RWPE1 (cell line): ENCODE measurements at regions not wholly inside any gene's neighbourhood (a gene's known extent, or its start where the extent isn't known, plus 50 kb on each side); places are given as distances from the start of the nearest gene placed in this dataset.

Experiments
- CTCF ChIA-PET: fragments of 350-600 bp; sonication (Branson Sonifier 250); formaldehyde crosslinking; extraction: SDS; loops from one replicate; lab custom pipeline; 2021; lab: Yijun Ruan, JAX
- POLR2A ChIA-PET: fragments of 400-600 bp; formaldehyde crosslinking; extraction: SDS; loops from one replicate; lab custom pipeline; 2020; ENCODE audit warnings: antibody characterized with exemption; ENCODE audit not compliant: low non-redundant PET; lab: Yijun Ruan, JAX
- DNase-seq: peaks from one replicate; pipeline ENCODE4 v3.0.0; 2012; ENCODE audit warnings: low spot score
- H3K27ac ChIP-seq: fragments of 450-650 bp; 2 replicates; pipeline ENCODE4 v1.5.1; 2017
- CTCF ChIP-seq: fragments of 450-650 bp; conservative IDR thresholded peaks from 2 replicates; pipeline ENCODE4 v1.5.1; 2017; ENCODE audit warnings: low read depth, mild to moderate bottlenecking

- POLR2A ChIA-PET, result no interaction called here
- CTCF ChIA-PET, result no interaction called here
- no peak for TF ChIP-seq CTCF
- no peak for DNase-seq
- no peak overlapping the region for H3K27ac ChIP-seq
These were observed 51.9 kb upstream of the OTOL1 start for GRCh38 chr3:161444694-161445077.

GRCh38 chr3:161443921-161444693 is 52.5 kb upstream of the OTOL1 start:
- no peak overlapping the region for H3K27ac ChIP-seq
- CTCF ChIA-PET, result no interaction called here
- POLR2A ChIA-PET, result no interaction called here
- no peak for DNase-seq
- no peak for TF ChIP-seq CTCF

GRCh38 chr3:161430307-161430706 is 59.0 kb upstream of the SPTSSB start:
- CTCF ChIA-PET, result interaction anchor here (0.6 kb wide), 1 partner anchor 503 kb away, joined by 3 read pairs; no protein-coding TSS in a partner anchor
- POLR2A ChIA-PET, result no interaction called here

GRCh38 chr3:161427347-161427746 is 56.0 kb upstream of the SPTSSB start:
- no peak for TF ChIP-seq CTCF
- DNase-seq, result no peak
- CTCF ChIA-PET, result interaction anchor here (0.6 kb wide), 2 partner anchors 159 to 834 kb away, joined by 4 to 5 read pairs; no protein-coding TSS in a partner anchor
- H3K27ac ChIP-seq, result no peak overlapping the region
- POLR2A ChIA-PET, result no interaction called here

More at GRCh38 chr3:161430307-161430706, 59.0 kb upstream of the SPTSSB start:
- DNase-seq, result no peak
- H3K27ac ChIP-seq, result no peak overlapping the region
- no peak for TF ChIP-seq CTCF

DNA sequence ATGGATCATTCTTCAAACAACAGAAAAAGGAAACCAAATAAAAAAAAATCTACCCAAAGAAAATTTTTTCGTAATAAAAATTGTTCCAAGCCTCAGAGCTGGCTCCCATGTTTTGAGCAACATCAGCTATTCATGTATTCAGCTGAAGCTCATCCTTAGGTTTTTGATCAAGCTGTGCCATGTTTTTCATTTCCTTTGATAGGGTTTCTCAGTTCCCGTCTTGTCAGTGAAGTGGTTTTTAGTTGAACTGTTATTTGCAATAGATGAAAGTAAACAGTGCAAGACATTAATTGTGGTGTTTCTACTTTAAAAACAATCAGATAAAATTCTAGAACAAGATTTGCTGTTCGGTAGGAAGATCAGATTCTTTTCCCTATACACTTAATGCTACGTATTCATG is 55.4 kb upstream of the SPTSSB start:
- POLR2A ChIA-PET, result no interaction called here
- CTCF ChIA-PET, result interaction anchor here (0.6 to 0.7 kb wide), 3 partner anchors 159 to 1290 kb away, joined by 3 to 5 read pairs (median 4); no protein-coding TSS in a partner anchor
- no peak for DNase-seq
- no peak overlapping the region for H3K27ac ChIP-seq
- no peak for TF ChIP-seq CTCF

GRCh38 chr3:161423911-161424522 is 52.7 kb upstream of the SPTSSB start:
- no peak overlapping the region for H3K27ac ChIP-seq
- peak; percentile 72 for TF ChIP-seq CTCF
- POLR2A ChIA-PET, result no interaction called here
- CTCF ChIA-PET, result interaction anchor here (0.5 to 1.0 kb wide), 4 partner anchors 130 to 1024 kb away, joined by 3 to 4 read pairs (median 4); no protein-coding TSS in a partner anchor
- peak; percentile 53 for DNase-seq
